ENCODE measurements at regions not wholly inside any gene's neighbourhood (a gene's known extent, or its start where the extent isn't known, plus 50 kb on each side); places are given as distances from the start of the nearest gene placed in this dataset.

DNA sequence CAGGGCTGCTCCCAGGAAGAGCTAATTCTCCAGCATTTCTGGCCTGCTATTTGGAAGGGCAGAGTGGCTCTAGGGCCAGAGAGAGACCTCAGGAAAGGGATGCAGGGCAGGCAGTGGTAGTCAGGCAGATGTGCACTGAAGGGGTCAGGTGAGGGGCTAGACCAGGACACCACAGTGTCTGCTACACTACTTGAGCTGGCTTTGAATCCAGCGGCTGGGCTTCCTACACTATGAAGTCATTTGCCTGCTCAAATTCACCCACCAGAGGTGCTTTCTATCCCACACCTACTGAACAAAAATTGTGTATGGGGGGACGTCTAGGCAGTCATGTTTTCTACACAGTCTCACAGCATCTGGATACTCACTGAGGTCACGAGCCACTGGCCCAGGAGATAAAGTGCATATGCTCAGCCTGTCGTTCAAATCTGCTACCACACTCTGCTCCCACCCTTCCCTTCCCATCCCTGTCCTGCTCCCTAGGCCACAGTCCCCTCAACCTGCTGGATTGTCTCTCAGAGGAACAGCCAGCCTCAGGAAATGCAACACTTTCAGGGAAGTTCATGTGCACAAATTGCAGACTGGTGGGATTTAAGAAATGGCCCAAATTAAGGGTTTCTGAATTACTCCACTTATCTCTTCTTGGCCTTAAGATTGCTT, 49.9 kb upstream of the SLC6A11 start:
- FAIRE-seq: no peak
